Sigmoid colon (tissue), 4 donors: ENCODE measurements at regions not wholly inside any gene's neighbourhood (a gene's known extent, or its start where the extent isn't known, plus 50 kb on each side); places are given as distances from the start of the nearest gene placed in this dataset.

ENCODE experiments used
- POLR2A ChIP-seq, 2 donors: fragments of 450-650 bp; IDR thresholded peaks; one replicate each; pipeline ENCODE4 v1.6.1; 2016; ENCODE audit warnings: antibody characterized with exemption in 2 of 2, mild to moderate bottlenecking in 2 of 2, moderate library complexity in 2 of 2
- POLR2AphosphoS5 ChIP-seq, 4 donors: sonication (generic); formaldehyde crosslinking; IDR thresholded peaks; one replicate each; pipeline ENCODE4 v1.6.1; 2017; ENCODE audit warnings: antibody characterized with exemption in 4 of 4
- TF ChIP-seq, protein P1 (sequence below), 4 experiments: fragments of 450-650 bp in 3 of 4; fragments of 200-600 bp in 1 of 4; IDR thresholded peaks; one replicate each; pipeline ENCODE4 v1.5.1; 2016 to 2019; ENCODE audit warnings: antibody characterized with exemption in 4 of 4, mild to moderate bottlenecking in 3 of 4, moderate library complexity in 2 of 4

DNA sequence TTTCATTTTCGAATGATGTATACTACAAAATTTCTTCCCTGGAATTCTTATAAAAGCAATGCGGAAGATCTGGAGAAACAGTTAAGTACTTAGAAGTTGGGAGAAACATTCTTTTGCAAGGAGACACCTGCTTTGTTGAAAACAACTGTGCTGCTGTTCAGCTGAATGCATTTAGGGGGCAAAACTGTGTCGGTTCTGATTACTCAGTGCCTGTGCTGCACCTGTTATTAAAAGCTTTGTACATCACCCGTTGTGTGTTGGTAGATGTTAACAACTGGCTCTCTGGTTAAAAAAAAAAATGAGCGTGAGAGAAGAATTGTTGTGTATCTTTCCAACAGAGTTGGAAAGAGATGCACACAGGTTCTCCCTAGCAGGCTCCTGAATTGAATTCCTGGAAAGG is 184.1 kb upstream of the HHIP start:
- TF ChIP-seq, protein P1, sequence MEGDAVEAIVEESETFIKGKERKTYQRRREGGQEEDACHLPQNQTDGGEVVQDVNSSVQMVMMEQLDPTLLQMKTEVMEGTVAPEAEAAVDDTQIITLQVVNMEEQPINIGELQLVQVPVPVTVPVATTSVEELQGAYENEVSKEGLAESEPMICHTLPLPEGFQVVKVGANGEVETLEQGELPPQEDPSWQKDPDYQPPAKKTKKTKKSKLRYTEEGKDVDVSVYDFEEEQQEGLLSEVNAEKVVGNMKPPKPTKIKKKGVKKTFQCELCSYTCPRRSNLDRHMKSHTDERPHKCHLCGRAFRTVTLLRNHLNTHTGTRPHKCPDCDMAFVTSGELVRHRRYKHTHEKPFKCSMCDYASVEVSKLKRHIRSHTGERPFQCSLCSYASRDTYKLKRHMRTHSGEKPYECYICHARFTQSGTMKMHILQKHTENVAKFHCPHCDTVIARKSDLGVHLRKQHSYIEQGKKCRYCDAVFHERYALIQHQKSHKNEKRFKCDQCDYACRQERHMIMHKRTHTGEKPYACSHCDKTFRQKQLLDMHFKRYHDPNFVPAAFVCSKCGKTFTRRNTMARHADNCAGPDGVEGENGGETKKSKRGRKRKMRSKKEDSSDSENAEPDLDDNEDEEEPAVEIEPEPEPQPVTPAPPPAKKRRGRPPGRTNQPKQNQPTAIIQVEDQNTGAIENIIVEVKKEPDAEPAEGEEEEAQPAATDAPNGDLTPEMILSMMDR (IDR thresholded peaks at IDR 0.05), result no peak
- no peak for TF ChIP-seq POLR2A (IDR thresholded peaks at IDR 0.05)
- no peak for TF ChIP-seq POLR2AphosphoS5 (IDR thresholded peaks at IDR 0.05)
